Left lung (tissue), 4 donors: ENCODE measurements at regions not wholly inside any gene's neighbourhood (a gene's known extent, or its start where the extent isn't known, plus 50 kb on each side); places are given as distances from the start of the nearest gene placed in this dataset.
A peak's percentile ranks its signal among the peaks of the same experiment; 100 is the strongest.

Experiments
- ATAC-seq: fragments of 200-7000 bp; cut with Tn5 transposase; one replicate; pipeline ENCODE4 v1.9.1; 2020; ENCODE audit warnings: moderate library complexity
- DNase-seq, 4 donors: peaks; one replicate each; pipeline ENCODE4 v3.0.0-alpha.2; 2013 to 2020
- H3K27ac ChIP-seq, 2 donors: fragments of 200-600 bp; sonication (generic) in 1 of 2; one replicate each; pipeline versions ENCODE4 v1.5.0 to v1.8.0; 2020 to 2021
- H3K27me3 ChIP-seq, 2 donors: fragments of 200-600 bp; sonication (generic) in 1 of 2; one replicate each; pipeline versions ENCODE4 v1.5.0 to v1.8.0; 2020 to 2021
- H3K36me3 ChIP-seq, 2 donors: fragments of 200-600 bp; sonication (generic) in 1 of 2; one replicate each; pipeline versions ENCODE4 v1.5.0 to v1.8.0; 2020 to 2021
- H3K4me1 ChIP-seq, 2 donors: fragments of 200-600 bp; one replicate each; pipeline ENCODE4 v1.8.0; 2021
- H3K4me3 ChIP-seq, 2 donors: fragments of 200-600 bp; sonication (generic) in 1 of 2; one replicate each; pipeline versions ENCODE4 v1.5.0 to v1.8.0; 2020 to 2021; ENCODE audit warnings: mild to moderate bottlenecking in 1 of 2
- H3K9me3 ChIP-seq, 2 donors: fragments of 200-600 bp; sonication (generic) in 1 of 2; one replicate each; pipeline versions ENCODE4 v1.5.0 to v1.8.0; 2020 to 2021
- CTCF ChIP-seq, 2 donors: fragments of 200-600 bp; sonication (generic) in 1 of 2; IDR thresholded peaks; one replicate each; pipeline versions ENCODE4 v1.5.0 to v1.8.0; 2021; ENCODE audit warnings: antibody characterized with exemption in 2 of 2
- intact Hi-C, 2 donors: fragments of 100-400 bp; cut with DNase I; formaldehyde crosslinking; loops; one replicate each; pipeline versions ENCODE4 v1.11.2 to v1.14.2; 2022
- donor health status: DM: no; HTN: yes; CAD: no.
- donor health status: DM: no; HTN: no; CAD: no.

GRCh38 chr5:167577616-167578015, 713.8 kb upstream of the WWC1 start:
- intact Hi-C loops = no loop called here
- Histone ChIP-seq H3K4me1 (no peaks in the 10 kb centered on the region), H3K4me3 (no peak overlapping the region), H3K27me3 (peaks cover 43 to 59% of the 10 kb centered on the region in 2 donors), H3K27ac (no peak overlapping the region), H3K9me3 (no peaks in the 10 kb centered on the region), H3K36me3 (no peaks in the 10 kb centered on the region)
- ATAC-seq = no peak
- DNase-seq = no peak
- TF ChIP-seq CTCF (IDR thresholded peaks at IDR 0.05) = no peak

GRCh38 chr5:167578977-167579692, 712.3 kb upstream of the WWC1 start:
- Histone ChIP-seq H3K4me3 (no peak overlapping the region), H3K9me3 (no peaks in the 10 kb centered on the region), H3K36me3 (no peaks in the 10 kb centered on the region), H3K27ac (no peak overlapping the region), H3K27me3 (peaks cover 36 to 44% of the 10 kb centered on the region in 2 donors), H3K4me1 (no peaks in the 10 kb centered on the region)
- ATAC-seq (no peak), DNase-seq (no peak)
- intact Hi-C loops = no loop called here
- no peak for TF ChIP-seq CTCF (IDR thresholded peaks at IDR 0.05)

GRCh38 chr5:167579693-167580055, 711.8 kb upstream of the WWC1 start:
- peaks cover 30 to 38% of the 10 kb centered on the region in 2 donors for H3K27me3 ChIP-seq
- intact Hi-C loops = no loop called here
- no peaks in the 10 kb centered on the region for H3K4me1 ChIP-seq
- H3K9me3 ChIP-seq = no peaks in the 10 kb centered on the region
- no peak overlapping the region for H3K4me3 ChIP-seq
- no peak overlapping the region for H3K27ac ChIP-seq
- DNase-seq (no peak), ATAC-seq (no peak)
- TF ChIP-seq CTCF (IDR thresholded peaks at IDR 0.05) = no peak
- H3K36me3 ChIP-seq = no peaks in the 10 kb centered on the region

GRCh38 chr5:167580608-167581007, 710.8 kb upstream of the WWC1 start:
- DNase-seq = peak in 1 of 4 donors; percentile 40
- H3K4me1 ChIP-seq = no peaks in the 10 kb centered on the region
- no peak overlapping the region for H3K27ac ChIP-seq
- H3K4me3 ChIP-seq = no peak overlapping the region
- no peak for ATAC-seq
- intact Hi-C loops = no loop called here
- H3K27me3 ChIP-seq = peaks cover 21 to 29% of the 10 kb centered on the region in 2 donors
- no peak for TF ChIP-seq CTCF (IDR thresholded peaks at IDR 0.05)
- H3K9me3 ChIP-seq = no peaks in the 10 kb centered on the region
- no peaks in the 10 kb centered on the region for H3K36me3 ChIP-seq

- H3K9me3 ChIP-seq = no peaks in the 10 kb centered on the region
- DNase-seq (no peak), ATAC-seq (no peak)
- H3K4me3 ChIP-seq = no peak overlapping the region
- intact Hi-C loops = no loop called here
- TF ChIP-seq CTCF (IDR thresholded peaks at IDR 0.05) = no peak
- no peaks in the 10 kb centered on the region for H3K4me1 ChIP-seq
- no peaks in the 10 kb centered on the region for H3K36me3 ChIP-seq
- peaks cover 5 to 12% of the 10 kb centered on the region in 2 donors for H3K27me3 ChIP-seq
- H3K27ac ChIP-seq = no peak overlapping the region
These were observed 709.2 kb upstream of the WWC1 start for GRCh38 chr5:167582283-167582682.
